MG63 (cell line): ENCODE measurements at regions not wholly inside any gene's neighbourhood (a gene's known extent, or its start where the extent isn't known, plus 50 kb on each side); places are given as distances from the start of the nearest gene placed in this dataset.

Experiments used
- DNase-seq: peaks from one replicate; pipeline ENCODE4 v3.0.0-alpha.2; 2020
- H3K27me3 ChIP-seq: fragments of 250-450 bp; sonication (Bioruptor Pico); 2 replicates; pipeline ENCODE4 v1.5.1; 2020; ENCODE audit warnings: mild to moderate bottlenecking, moderate library complexity
- H3K36me3 ChIP-seq: fragments of 250-450 bp; sonication (Bioruptor Pico); 2 replicates; pipeline ENCODE4 v1.5.1; 2020; ENCODE audit warnings: mild to moderate bottlenecking, moderate library complexity
- H3K4me3 ChIP-seq: fragments of 250-450 bp; sonication (Bioruptor Pico); 2 replicates; pipeline ENCODE4 v1.5.1; 2020; ENCODE audit warnings: mild to moderate bottlenecking, moderate library complexity
- H3K9me3 ChIP-seq: fragments of 250-450 bp; sonication (Bioruptor Pico); 2 replicates; pipeline ENCODE4 v1.5.1; 2020; ENCODE audit warnings: mild to moderate bottlenecking, moderate library complexity

DNA sequence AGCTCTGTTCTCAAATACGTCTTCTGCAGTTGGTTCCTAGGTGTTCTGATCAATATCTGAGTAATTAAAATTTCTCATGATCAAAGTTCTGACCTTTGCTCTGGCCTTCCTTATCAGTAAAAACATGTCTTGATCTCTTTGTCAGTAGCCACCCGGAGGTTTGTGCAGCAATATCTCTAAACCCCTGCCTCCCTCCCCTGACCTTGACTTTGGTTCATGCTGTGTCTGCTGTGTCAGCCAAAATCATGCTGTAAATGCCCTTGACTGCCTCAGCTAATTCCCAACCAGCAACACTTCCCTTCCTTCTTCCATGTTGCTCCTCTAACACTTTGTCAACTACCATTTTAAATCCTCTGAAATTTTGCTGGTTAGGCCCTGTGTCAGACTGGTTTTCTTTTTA, 424.7 kb downstream of the FAM181B start:
- no peaks in the 10 kb centered on the region for H3K9me3 ChIP-seq
- H3K36me3 ChIP-seq: no peaks in the 10 kb centered on the region
- DNase-seq: no peak
- no peak overlapping the region for H3K4me3 ChIP-seq
- no peaks in the 10 kb centered on the region for H3K27me3 ChIP-seq

GRCh38 chr11:82305123-82305522, 428.5 kb downstream of the FAM181B start:
- no peaks in the 10 kb centered on the region for H3K36me3 ChIP-seq
- no peak overlapping the region for H3K4me3 ChIP-seq
- H3K27me3 ChIP-seq: no peaks in the 10 kb centered on the region
- no peak for DNase-seq
- no peaks in the 10 kb centered on the region for H3K9me3 ChIP-seq

- Histone ChIP-seq H3K9me3 (no peaks in the 10 kb centered on the region), H3K4me3 (no peak overlapping the region), H3K27me3 (no peaks in the 10 kb centered on the region), H3K36me3 (no peaks in the 10 kb centered on the region)
- no peak for DNase-seq
Observed at GRCh38 chr11:82303671-82304070, 430.0 kb downstream of the FAM181B start.

- no peaks in the 10 kb centered on the region for H3K27me3 ChIP-seq
- no peak overlapping the region for H3K4me3 ChIP-seq
- no peaks in the 10 kb centered on the region for H3K36me3 ChIP-seq
- no peak for DNase-seq
- H3K9me3 ChIP-seq: no peaks in the 10 kb centered on the region
Observed at GRCh38 chr11:82288471-82288870, 445.2 kb downstream of the FAM181B start.

DNA sequence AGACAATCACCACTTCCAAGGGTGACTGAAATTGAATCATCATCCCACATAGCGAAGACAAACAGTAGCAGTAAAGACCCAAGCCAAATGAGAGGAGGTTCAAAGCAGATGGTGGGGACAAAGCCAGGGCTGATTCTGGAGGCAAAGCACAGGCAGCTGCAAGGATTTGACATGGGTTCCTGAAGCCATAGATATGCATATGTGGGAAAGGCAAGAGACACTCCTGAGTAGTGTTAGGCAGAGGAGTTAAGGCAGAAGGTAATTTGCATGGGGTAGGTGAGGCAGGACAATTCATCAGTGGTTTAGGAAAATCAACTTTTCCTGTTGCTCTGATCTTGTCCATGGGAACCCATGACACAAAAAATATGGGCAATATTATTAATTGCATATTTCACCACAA, 462.8 kb downstream of the FAM181B start:
- no peak for DNase-seq
- Histone ChIP-seq H3K9me3 (no peaks in the 10 kb centered on the region), H3K36me3 (no peaks in the 10 kb centered on the region), H3K27me3 (no peaks in the 10 kb centered on the region), H3K4me3 (no peak overlapping the region)

DNA sequence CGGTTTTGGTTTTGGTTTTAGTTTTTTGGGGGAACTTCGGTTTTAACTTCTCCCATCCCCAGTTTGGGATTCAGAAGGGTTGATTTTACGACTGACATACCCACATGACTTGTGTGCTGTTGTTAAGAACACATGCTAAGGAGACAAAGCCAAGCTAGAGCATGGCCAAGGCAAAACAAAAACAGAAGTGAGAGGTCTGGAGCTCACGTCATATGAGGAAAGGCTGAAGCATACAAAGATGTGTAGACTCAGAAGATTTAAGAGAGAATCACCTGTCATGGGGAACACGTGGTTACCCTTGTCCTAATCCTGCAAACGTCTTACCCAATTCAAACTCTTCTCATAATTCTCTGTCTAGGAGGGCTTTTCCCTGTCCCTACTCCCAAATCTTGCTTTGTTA, 465.0 kb downstream of the FAM181B start:
- H3K36me3 ChIP-seq: no peaks in the 10 kb centered on the region
- H3K4me3 ChIP-seq: no peak overlapping the region
- no peaks in the 10 kb centered on the region for H3K9me3 ChIP-seq
- DNase-seq: no peak
- H3K27me3 ChIP-seq: no peaks in the 10 kb centered on the region

DNA sequence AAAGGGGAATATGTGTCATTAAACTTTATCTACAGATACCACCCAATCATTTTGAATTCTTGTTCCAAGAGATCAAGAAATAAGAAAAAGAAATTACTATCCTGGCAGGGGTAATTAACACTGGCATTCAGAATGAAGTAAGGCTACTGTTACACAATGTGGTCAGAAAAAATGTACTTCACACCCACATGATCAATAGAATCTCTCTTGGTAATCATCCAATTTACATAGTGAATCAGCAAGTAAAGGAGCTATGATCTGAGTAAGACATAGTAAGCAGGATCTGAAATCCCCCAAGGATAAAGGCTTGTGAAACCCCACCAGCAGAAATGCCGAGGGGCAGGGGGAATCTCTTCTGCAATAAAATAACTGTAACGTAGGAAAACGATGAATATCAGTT, 466.5 kb downstream of the FAM181B start:
- H3K36me3 ChIP-seq: no peaks in the 10 kb centered on the region
- H3K9me3 ChIP-seq: no peaks in the 10 kb centered on the region
- no peak for DNase-seq
- no peak overlapping the region for H3K4me3 ChIP-seq
- no peaks in the 10 kb centered on the region for H3K27me3 ChIP-seq

- Histone ChIP-seq H3K9me3 (no peaks in the 10 kb centered on the region), H3K27me3 (no peaks in the 10 kb centered on the region), H3K36me3 (no peaks in the 10 kb centered on the region), H3K4me3 (no peak overlapping the region)
- DNase-seq: no peak
Observed at GRCh38 chr11:82261367-82261766, 472.3 kb downstream of the FAM181B start.

GRCh38 chr11:82250047-82250446, 483.6 kb downstream of the FAM181B start:
- Histone ChIP-seq H3K9me3 (no peaks in the 10 kb centered on the region), H3K27me3 (no peaks in the 10 kb centered on the region), H3K4me3 (no peak overlapping the region), H3K36me3 (no peaks in the 10 kb centered on the region)
- DNase-seq: no peak

DNA sequence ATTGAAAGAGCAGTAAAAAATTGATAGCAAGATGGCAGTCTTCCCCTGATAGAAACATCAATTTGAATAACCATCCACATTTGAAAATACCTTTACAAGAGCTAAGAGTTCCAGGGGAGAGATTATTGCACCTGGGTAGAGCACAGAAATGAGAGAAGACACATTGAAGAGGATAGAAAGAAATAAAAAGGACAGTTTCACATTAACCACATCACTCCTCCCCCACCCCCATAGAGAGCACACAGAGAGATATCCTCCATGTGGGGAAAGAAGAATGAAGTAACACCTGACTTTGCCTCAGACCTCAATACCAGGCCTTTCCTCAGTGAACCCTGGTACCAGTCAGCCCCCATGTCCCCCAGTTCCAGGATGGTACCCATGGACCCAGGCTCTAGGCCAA, 486.7 kb downstream of the FAM181B start:
- Histone ChIP-seq H3K27me3 (no peaks in the 10 kb centered on the region), H3K36me3 (no peaks in the 10 kb centered on the region), H3K4me3 (no peak overlapping the region)

DNA sequence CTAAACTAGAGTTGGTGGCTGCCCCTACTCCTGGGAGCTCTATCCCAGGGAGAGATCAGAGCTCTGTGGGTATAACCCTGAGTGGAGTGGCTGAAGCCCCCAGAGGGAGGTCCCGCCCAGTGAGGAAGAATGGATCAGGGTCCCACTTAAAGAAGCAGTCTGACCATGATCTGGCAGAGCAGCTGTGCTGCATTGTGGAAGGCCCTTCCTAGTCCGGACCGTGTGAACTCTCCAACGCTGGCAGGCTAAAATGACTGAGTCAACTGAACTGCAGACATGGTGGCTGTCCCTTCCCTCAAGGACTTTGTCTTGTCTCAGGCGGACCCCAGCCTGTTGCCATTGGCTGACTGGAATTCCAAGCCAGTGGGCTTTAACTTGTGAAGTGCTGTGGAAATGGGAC, 494.2 kb downstream of the FAM181B start:
- H3K9me3 ChIP-seq: no peaks in the 10 kb centered on the region
- no peaks in the 10 kb centered on the region for H3K36me3 ChIP-seq
- H3K27me3 ChIP-seq: no peaks in the 10 kb centered on the region
- DNase-seq: no peak
- no peak overlapping the region for H3K4me3 ChIP-seq

More for the DNA sequence above, 486.7 kb downstream of the FAM181B start:
- H3K9me3 ChIP-seq: no peaks in the 10 kb centered on the region
- DNase-seq: no peak

GRCh38 chr11:82234256-82234655, 499.4 kb downstream of the FAM181B start:
- Histone ChIP-seq H3K36me3 (no peaks in the 10 kb centered on the region), H3K4me3 (no peak overlapping the region), H3K27me3 (no peaks in the 10 kb centered on the region), H3K9me3 (no peaks in the 10 kb centered on the region)
- DNase-seq: no peak

DNA sequence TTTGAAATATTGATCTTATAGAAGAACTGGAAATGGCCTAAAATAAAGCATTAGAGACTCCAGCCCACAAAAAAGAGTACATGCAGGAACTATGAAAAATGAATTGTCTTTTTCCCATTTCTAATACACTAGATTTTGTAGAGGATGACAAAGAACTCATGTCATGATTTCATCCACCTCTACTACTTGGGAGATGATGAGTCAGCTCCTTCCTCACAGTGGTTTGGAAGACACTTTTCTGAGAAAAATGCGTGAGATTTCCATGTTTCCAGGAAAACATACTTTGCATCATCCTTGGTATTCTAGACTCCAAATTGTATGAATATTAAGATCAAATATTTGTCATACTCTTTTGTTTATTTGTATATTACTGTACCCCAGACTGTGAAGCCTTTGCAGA, 500.5 kb downstream of the FAM181B start:
- Histone ChIP-seq H3K36me3 (no peaks in the 10 kb centered on the region), H3K27me3 (no peaks in the 10 kb centered on the region)
- no peak for DNase-seq

GRCh38 chr11:82229341-82229740, 504.3 kb downstream of the FAM181B start:
- H3K4me3 ChIP-seq: no peak overlapping the region
- no peak for DNase-seq
- H3K9me3 ChIP-seq: no peaks in the 10 kb centered on the region
- no peaks in the 10 kb centered on the region for H3K27me3 ChIP-seq
- H3K36me3 ChIP-seq: no peaks in the 10 kb centered on the region

More for the DNA sequence above, 500.5 kb downstream of the FAM181B start:
- Histone ChIP-seq H3K4me3 (no peak overlapping the region), H3K9me3 (no peaks in the 10 kb centered on the region)

DNA sequence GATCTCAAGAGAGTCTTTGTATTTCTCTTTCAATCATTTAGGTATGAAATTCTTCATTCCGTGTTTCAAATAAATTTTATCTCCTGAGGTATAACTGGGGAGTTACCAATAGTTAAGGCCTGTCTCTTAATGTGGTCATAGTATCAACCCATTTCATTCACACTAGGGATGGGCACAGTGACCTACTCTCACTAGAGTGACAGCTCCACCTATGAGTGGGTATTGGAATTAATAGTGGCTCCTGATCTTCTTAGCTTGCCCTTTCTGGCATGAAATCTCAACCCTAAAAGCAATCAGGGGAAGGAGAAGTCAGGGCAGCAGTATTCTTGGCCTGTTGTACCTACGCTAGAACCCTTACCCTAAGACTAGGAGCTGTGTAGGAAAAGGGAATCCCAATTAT, 507.7 kb downstream of the FAM181B start:
- Histone ChIP-seq H3K4me3 (no peak overlapping the region), H3K36me3 (no peaks in the 10 kb centered on the region), H3K27me3 (no peaks in the 10 kb centered on the region), H3K9me3 (no peaks in the 10 kb centered on the region)
- no peak for DNase-seq

DNA sequence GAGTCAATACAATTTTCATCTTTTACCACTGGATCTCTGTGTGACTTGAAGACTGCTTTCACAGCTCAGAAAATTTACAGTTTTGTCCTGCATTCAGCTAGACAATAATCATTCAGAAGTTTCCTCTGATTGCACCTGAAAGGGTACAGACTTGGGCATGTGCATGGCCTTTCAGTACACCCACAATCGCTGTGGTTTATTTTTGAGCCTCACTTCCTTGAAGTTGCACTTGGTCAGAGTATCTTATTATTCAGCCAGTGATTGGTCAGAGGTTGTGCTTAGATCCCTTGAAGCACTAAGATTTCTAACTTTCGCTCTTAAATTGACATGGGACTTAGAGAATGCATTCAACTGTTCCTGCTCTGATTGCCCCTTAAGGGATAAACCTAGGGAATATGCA, 508.2 kb downstream of the FAM181B start:
- no peaks in the 10 kb centered on the region for H3K27me3 ChIP-seq
- H3K36me3 ChIP-seq: no peaks in the 10 kb centered on the region
- no peaks in the 10 kb centered on the region for H3K9me3 ChIP-seq
- no peak for DNase-seq
- H3K4me3 ChIP-seq: no peak overlapping the region

DNA sequence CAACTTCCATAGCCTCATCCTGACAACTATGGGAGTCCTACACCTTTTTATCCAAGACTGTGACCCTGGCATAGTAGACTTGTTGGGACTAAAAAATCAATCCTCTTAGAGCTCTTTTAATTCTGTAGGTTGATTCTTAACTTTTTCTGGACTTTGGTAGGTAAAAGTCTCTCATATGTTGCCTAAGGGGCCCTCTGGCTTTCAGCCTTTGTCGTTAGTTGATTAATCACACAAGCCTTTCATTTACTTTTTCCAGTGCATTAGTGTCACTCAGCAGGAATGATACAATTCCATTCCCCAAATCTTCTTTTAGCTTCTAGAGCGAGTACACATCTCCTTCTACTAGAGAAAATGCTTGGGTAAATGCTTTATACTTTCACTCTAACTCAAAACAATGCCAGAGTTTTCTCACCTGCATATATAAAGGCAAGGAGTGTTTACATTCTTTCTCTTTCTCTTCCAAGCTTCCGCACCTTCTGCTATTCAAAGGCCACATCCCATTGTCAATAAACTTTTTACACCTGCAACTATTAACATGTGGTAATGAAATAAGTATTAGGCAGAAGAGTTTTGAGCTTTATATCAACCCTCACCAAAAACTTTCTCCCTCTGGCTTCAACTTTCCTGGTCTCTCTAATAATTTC, 516.6 kb downstream of the FAM181B start:
- DNase-seq: no peak
- no peaks in the 10 kb centered on the region for H3K36me3 ChIP-seq
- H3K27me3 ChIP-seq: no peaks in the 10 kb centered on the region
- H3K4me3 ChIP-seq: no peak overlapping the region
- H3K9me3 ChIP-seq: no peaks in the 10 kb centered on the region

GRCh38 chr11:82210011-82210410, 523.7 kb downstream of the FAM181B start:
- DNase-seq: no peak
- Histone ChIP-seq H3K9me3 (no peaks in the 10 kb centered on the region), H3K4me3 (no peak overlapping the region), H3K36me3 (no peaks in the 10 kb centered on the region), H3K27me3 (no peaks in the 10 kb centered on the region)

DNA sequence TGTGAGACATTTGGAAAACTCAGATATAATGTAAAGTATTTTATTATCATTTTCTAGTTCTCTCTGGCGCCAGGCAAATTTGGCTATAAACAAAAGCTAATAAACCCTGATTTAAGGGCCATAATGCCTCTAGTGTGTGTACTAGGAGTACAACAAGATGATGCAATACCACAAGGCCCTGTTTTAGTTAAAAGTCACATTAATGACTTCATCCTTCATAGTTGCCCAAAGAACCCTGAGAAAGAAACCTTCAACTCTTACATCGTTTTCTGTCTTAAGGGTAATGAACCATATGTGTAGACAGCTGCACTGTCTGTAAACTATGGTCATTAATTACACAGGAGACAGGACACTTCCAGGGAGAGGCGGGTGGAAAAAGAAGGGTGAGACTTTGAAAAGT, 538.4 kb downstream of the FAM181B start:
- Histone ChIP-seq H3K9me3 (no peaks in the 10 kb centered on the region), H3K27me3 (no peaks in the 10 kb centered on the region), H3K36me3 (no peaks in the 10 kb centered on the region), H3K4me3 (no peak overlapping the region)
- DNase-seq: no peak
